ENCODE measurements at regions not wholly inside any gene's neighbourhood (a gene's known extent, or its start where the extent isn't known, plus 50 kb on each side); places are given as distances from the start of the nearest gene placed in this dataset.

- no peak overlapping the region for H3K27ac ChIP-seq (ENCODE audit: insufficient read depth, low read length, poor library complexity, severe bottlenecking)
Observed at GRCh38 chr4:54942721-54943120, 182.7 kb downstream of the KDR start.

GRCh38 chr4:54941994-54942552 is 183.3 kb downstream of the KDR start:
- Mint-ChIP-seq H3K27me3 (peaks cover 4% of the 10 kb centered on the region), H3K9me3 (peaks cover 0 to 3% (median 0%) of the 10 kb centered on the region in 7 donors), H3K4me3 (peak overlapping the region; percentile 36 to 84 (median 70)), H3K36me3 (no peaks in the 10 kb centered on the region), H3K27ac (peak overlapping the region; percentile 90 to 99 (median 97)), H3K4me1 (peaks cover 0 to 50% (median 19%) of the 10 kb centered on the region in 4 donors)
- ATAC-seq (ENCODE audit: low read depth in 2 of 2) (peak; percentile 74 to 81), DNase-seq (peak; percentile 10 to 72 (median 68))
- no peaks in the 10 kb centered on the region for H3K9me3 ChIP-seq (ENCODE audit: control insufficient read depth in 2 of 2, low read length in 2 of 2)
- peak overlapping the region; percentile 59 for H3K27ac ChIP-seq (ENCODE audit: insufficient read depth, low read length, poor library complexity, severe bottlenecking)
- peaks cover 11% of the 10 kb centered on the region for H3K4me1 ChIP-seq (ENCODE audit: control insufficient read depth, insufficient read depth, low read length, poor library complexity, severe bottlenecking)
- H3K4me3 ChIP-seq (ENCODE audit: low read depth, low read length): peak overlapping the region; percentile 2
- no peaks in the 10 kb centered on the region for H3K27me3 ChIP-seq (ENCODE audit: control insufficient read depth, insufficient read depth, low read length)
- H3K36me3 ChIP-seq (ENCODE audit: control insufficient read depth, insufficient read depth, low read length): no peaks in the 10 kb centered on the region

More at GRCh38 chr4:54942721-54943120, 182.7 kb downstream of the KDR start:
- Histone ChIP-seq H3K4me3 (ENCODE audit: low read depth, low read length) (peak overlapping the region; percentile 5), H3K27me3 (ENCODE audit: control insufficient read depth, insufficient read depth, low read length) (no peaks in the 10 kb centered on the region), H3K36me3 (ENCODE audit: control insufficient read depth, insufficient read depth, low read length) (no peaks in the 10 kb centered on the region), H3K9me3 (ENCODE audit: control insufficient read depth in 2 of 2, low read length in 2 of 2) (no peaks in the 10 kb centered on the region), H3K4me1 (ENCODE audit: control insufficient read depth, insufficient read depth, low read length, poor library complexity, severe bottlenecking) (peaks cover 11% of the 10 kb centered on the region)
- H3K27ac Mint-ChIP-seq: peak overlapping the region; percentile 91 to 97 (median 96)
- peaks cover 0 to 1% (median 0%) of the 10 kb centered on the region in 7 donors for H3K9me3 Mint-ChIP-seq
- ATAC-seq (ENCODE audit: low read depth in 2 of 2) (peak; percentile 79), DNase-seq (peak; percentile 26 to 81 (median 70))
- H3K4me1 Mint-ChIP-seq: peaks cover 0 to 50% (median 19%) of the 10 kb centered on the region in 4 donors
- H3K27me3 Mint-ChIP-seq: peaks cover under 1% of the 10 kb centered on the region
- peak overlapping the region; percentile 14 to 84 (median 65) for H3K4me3 Mint-ChIP-seq
- no peaks in the 10 kb centered on the region for H3K36me3 Mint-ChIP-seq

GRCh38 chr4:54940996-54941865 is 184.2 kb downstream of the KDR start:
- ATAC-seq (ENCODE audit: low read depth in 2 of 2) (no peak), DNase-seq (peak in 1 of 3 donors; percentile 48)
- Mint-ChIP-seq H3K36me3 (no peaks in the 10 kb centered on the region), H3K9me3 (peaks cover 0 to 3% (median 0%) of the 10 kb centered on the region in 7 donors), H3K27ac (peak overlapping the region; percentile 90 to 99 (median 97)), H3K4me1 (peaks cover 0 to 50% (median 19%) of the 10 kb centered on the region in 4 donors), H3K4me3 (peak overlapping the region in 3 of 4 donors; percentile 36 to 84 (median 71)), H3K27me3 (peaks cover 4% of the 10 kb centered on the region)
- Histone ChIP-seq H3K36me3 (ENCODE audit: control insufficient read depth, insufficient read depth, low read length) (no peaks in the 10 kb centered on the region), H3K27me3 (ENCODE audit: control insufficient read depth, insufficient read depth, low read length) (no peaks in the 10 kb centered on the region), H3K27ac (ENCODE audit: insufficient read depth, low read length, poor library complexity, severe bottlenecking) (peak overlapping the region; percentile 59), H3K4me3 (ENCODE audit: low read depth, low read length) (peak overlapping the region; percentile 49), H3K9me3 (ENCODE audit: control insufficient read depth in 2 of 2, low read length in 2 of 2) (no peaks in the 10 kb centered on the region), H3K4me1 (ENCODE audit: control insufficient read depth, insufficient read depth, low read length, poor library complexity, severe bottlenecking) (peaks cover 11% of the 10 kb centered on the region)

GRCh38 chr4:54937501-54937900 is 187.9 kb downstream of the KDR start:
- DNase-seq (no peak), ATAC-seq (ENCODE audit: low read depth in 2 of 2) (no peak)
- Mint-ChIP-seq H3K27ac (peak overlapping the region in 2 of 3 donors; percentile 17 to 43), H3K36me3 (no peaks in the 10 kb centered on the region), H3K4me3 (no peak overlapping the region), H3K9me3 (peaks cover 0 to 3% (median 0%) of the 10 kb centered on the region in 7 donors), H3K27me3 (peaks cover 4% of the 10 kb centered on the region), H3K4me1 (peaks cover 0 to 24% (median 10%) of the 10 kb centered on the region in 4 donors)
- no peaks in the 10 kb centered on the region for H3K9me3 ChIP-seq (ENCODE audit: control insufficient read depth in 2 of 2, low read length in 2 of 2)
- H3K4me3 ChIP-seq (ENCODE audit: low read depth, low read length): no peak overlapping the region
- no peaks in the 10 kb centered on the region for H3K36me3 ChIP-seq (ENCODE audit: control insufficient read depth, insufficient read depth, low read length)
- H3K4me1 ChIP-seq (ENCODE audit: control insufficient read depth, insufficient read depth, low read length, poor library complexity, severe bottlenecking): peaks cover 11% of the 10 kb centered on the region
- H3K27me3 ChIP-seq (ENCODE audit: control insufficient read depth, insufficient read depth, low read length): peaks cover 2% of the 10 kb centered on the region
- no peak overlapping the region for H3K27ac ChIP-seq (ENCODE audit: insufficient read depth, low read length, poor library complexity, severe bottlenecking)

- no peaks in the 10 kb centered on the region for H3K36me3 ChIP-seq (ENCODE audit: control insufficient read depth, insufficient read depth, low read length)
- no peaks in the 10 kb centered on the region for H3K9me3 ChIP-seq (ENCODE audit: control insufficient read depth in 2 of 2, low read length in 2 of 2)
- DNase-seq (no peak), ATAC-seq (ENCODE audit: low read depth in 2 of 2) (no peak)
- H3K4me1 Mint-ChIP-seq: no peaks in the 10 kb centered on the region
- H3K4me1 ChIP-seq (ENCODE audit: control insufficient read depth, insufficient read depth, low read length, poor library complexity, severe bottlenecking): no peaks in the 10 kb centered on the region
- no peaks in the 10 kb centered on the region for H3K36me3 Mint-ChIP-seq
- H3K27me3 ChIP-seq (ENCODE audit: control insufficient read depth, insufficient read depth, low read length): peaks cover 2% of the 10 kb centered on the region
- H3K4me3 ChIP-seq (ENCODE audit: low read depth, low read length): no peak overlapping the region
- peaks cover 0 to 3% (median 0%) of the 10 kb centered on the region in 7 donors for H3K9me3 Mint-ChIP-seq
- H3K27ac Mint-ChIP-seq: no peak overlapping the region
- peaks cover 4% of the 10 kb centered on the region for H3K27me3 Mint-ChIP-seq
- H3K27ac ChIP-seq (ENCODE audit: insufficient read depth, low read length, poor library complexity, severe bottlenecking): no peak overlapping the region
- H3K4me3 Mint-ChIP-seq: no peak overlapping the region
Observed at GRCh38 chr4:54933579-54933978, 191.8 kb downstream of the KDR start.

- Mint-ChIP-seq H3K9me3 (no peaks in the 10 kb centered on the region), H3K4me1 (no peaks in the 10 kb centered on the region), H3K4me3 (no peak overlapping the region), H3K36me3 (no peaks in the 10 kb centered on the region), H3K27me3 (no peaks in the 10 kb centered on the region), H3K27ac (no peak overlapping the region)
- H3K4me1 ChIP-seq (ENCODE audit: control insufficient read depth, insufficient read depth, low read length, poor library complexity, severe bottlenecking): no peaks in the 10 kb centered on the region
- no peak for DNase-seq
- H3K27ac ChIP-seq (ENCODE audit: insufficient read depth, low read length, poor library complexity, severe bottlenecking): no peak overlapping the region
- no peaks in the 10 kb centered on the region for H3K27me3 ChIP-seq (ENCODE audit: control insufficient read depth, insufficient read depth, low read length)
- ATAC-seq (ENCODE audit: low read depth in 2 of 2): no peak
- H3K4me3 ChIP-seq (ENCODE audit: low read depth, low read length): no peak overlapping the region
- H3K9me3 ChIP-seq (ENCODE audit: control insufficient read depth in 2 of 2, low read length in 2 of 2): no peaks in the 10 kb centered on the region
- no peaks in the 10 kb centered on the region for H3K36me3 ChIP-seq (ENCODE audit: control insufficient read depth, insufficient read depth, low read length)
Observed at GRCh38 chr4:54930226-54930625, 195.2 kb downstream of the KDR start.

- ATAC-seq (ENCODE audit: low read depth in 2 of 2): no peak
- Mint-ChIP-seq H3K27ac (no peak overlapping the region), H3K9me3 (no peaks in the 10 kb centered on the region), H3K4me3 (no peak overlapping the region), H3K4me1 (no peaks in the 10 kb centered on the region), H3K36me3 (no peaks in the 10 kb centered on the region), H3K27me3 (no peaks in the 10 kb centered on the region)
- DNase-seq: no peak
- Histone ChIP-seq H3K27ac (ENCODE audit: insufficient read depth, low read length, poor library complexity, severe bottlenecking) (no peak overlapping the region), H3K4me3 (ENCODE audit: low read depth, low read length) (no peak overlapping the region), H3K4me1 (ENCODE audit: control insufficient read depth, insufficient read depth, low read length, poor library complexity, severe bottlenecking) (no peaks in the 10 kb centered on the region), H3K36me3 (ENCODE audit: control insufficient read depth, insufficient read depth, low read length) (no peaks in the 10 kb centered on the region), H3K27me3 (ENCODE audit: control insufficient read depth, insufficient read depth, low read length) (no peaks in the 10 kb centered on the region), H3K9me3 (ENCODE audit: control insufficient read depth in 2 of 2, low read length in 2 of 2) (no peaks in the 10 kb centered on the region)
Observed at GRCh38 chr4:54929459-54929858, 195.9 kb downstream of the KDR start.
